GM12873 (cell line): ENCODE measurements at regions not wholly inside any gene's neighbourhood (a gene's known extent, or its start where the extent isn't known, plus 50 kb on each side); places are given as distances from the start of the nearest gene placed in this dataset.

Experiments used
- TF ChIP-seq, protein P1 (sequence below): IDR thresholded peaks from 2 replicates; pipeline ENCODE4 v1.5.1; 2012; ENCODE audit warnings: low read depth, mild to moderate bottlenecking, moderate library complexity, low read length, control low read depth; ENCODE audit not compliant: insufficient read depth; ENCODE audit errors: missing control alignments

DNA sequence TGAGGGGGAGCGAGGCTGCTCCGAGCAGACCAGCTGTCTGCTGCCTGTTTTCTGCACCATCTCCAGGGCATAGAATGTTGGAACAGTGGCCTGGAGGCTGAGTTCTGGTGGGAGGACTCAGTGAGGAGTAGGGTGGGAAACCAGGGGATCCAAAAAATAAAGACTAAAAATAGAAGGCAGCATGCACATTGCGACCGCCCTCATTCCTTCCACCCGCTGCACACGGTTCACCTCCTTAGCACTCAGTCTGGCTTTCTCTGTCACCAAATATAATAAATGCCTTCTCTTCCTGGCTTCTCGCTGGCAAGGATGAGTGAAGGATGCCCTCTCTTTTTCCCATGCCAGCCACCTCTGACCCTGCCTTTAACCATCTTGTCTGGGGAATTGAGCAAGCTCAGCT, 146.2 kb downstream of the AACS start:
- TF ChIP-seq, protein P1, sequence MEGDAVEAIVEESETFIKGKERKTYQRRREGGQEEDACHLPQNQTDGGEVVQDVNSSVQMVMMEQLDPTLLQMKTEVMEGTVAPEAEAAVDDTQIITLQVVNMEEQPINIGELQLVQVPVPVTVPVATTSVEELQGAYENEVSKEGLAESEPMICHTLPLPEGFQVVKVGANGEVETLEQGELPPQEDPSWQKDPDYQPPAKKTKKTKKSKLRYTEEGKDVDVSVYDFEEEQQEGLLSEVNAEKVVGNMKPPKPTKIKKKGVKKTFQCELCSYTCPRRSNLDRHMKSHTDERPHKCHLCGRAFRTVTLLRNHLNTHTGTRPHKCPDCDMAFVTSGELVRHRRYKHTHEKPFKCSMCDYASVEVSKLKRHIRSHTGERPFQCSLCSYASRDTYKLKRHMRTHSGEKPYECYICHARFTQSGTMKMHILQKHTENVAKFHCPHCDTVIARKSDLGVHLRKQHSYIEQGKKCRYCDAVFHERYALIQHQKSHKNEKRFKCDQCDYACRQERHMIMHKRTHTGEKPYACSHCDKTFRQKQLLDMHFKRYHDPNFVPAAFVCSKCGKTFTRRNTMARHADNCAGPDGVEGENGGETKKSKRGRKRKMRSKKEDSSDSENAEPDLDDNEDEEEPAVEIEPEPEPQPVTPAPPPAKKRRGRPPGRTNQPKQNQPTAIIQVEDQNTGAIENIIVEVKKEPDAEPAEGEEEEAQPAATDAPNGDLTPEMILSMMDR = no peak

DNA sequence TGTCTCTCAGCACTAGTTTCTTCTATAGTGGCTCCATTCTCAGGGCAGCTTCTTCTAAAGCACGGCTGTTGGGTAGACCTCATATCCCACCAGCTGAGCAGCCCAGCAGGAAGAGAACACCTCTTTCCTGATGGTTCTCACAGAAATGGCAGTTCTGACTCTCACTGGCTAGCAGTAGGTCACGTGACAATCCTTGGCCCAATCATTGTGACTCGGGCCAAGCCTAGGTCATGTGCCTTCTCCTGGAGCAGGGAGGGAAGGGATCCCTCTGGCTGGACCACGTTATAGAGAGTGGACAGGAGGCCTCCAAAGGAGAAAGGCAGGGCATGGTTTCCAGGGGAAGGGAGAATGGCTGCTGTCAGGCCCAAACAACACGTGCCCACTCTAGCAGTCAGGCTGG, 149.1 kb downstream of the AACS start:
- TF ChIP-seq, protein P1 = no peak

- TF ChIP-seq, protein P1 = no peak
Measured at GRCh38 chr12:125216756-125217155, 151.5 kb downstream of the AACS start.

DNA sequence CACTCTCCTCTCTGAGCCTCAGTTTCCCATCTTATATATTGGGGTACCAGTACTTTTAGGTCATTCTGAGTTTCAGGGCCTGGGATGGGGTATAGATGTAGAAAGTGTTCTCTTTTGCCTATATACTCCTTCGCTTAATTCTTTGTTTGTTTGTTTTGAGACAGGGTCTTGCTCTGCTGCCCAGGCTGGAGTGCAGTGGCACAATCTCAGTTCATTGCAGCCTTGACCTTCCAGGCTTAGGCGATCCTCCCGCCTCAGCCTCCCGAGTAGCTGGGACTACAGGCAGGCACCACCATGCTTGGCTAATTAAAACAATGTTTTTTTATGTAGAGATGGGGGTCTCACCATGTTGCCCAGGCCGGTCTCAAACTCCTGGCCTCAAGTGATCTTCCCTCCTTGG, 152.1 kb downstream of the AACS start:
- TF ChIP-seq, protein P1 = no peak

GRCh38 chr12:125218952-125219351, 153.7 kb downstream of the AACS start:
- TF ChIP-seq, protein P1 = no peak

GRCh38 chr12:125220404-125221273, 155.4 kb downstream of the AACS start:
- TF ChIP-seq, protein P1 = no peak

DNA sequence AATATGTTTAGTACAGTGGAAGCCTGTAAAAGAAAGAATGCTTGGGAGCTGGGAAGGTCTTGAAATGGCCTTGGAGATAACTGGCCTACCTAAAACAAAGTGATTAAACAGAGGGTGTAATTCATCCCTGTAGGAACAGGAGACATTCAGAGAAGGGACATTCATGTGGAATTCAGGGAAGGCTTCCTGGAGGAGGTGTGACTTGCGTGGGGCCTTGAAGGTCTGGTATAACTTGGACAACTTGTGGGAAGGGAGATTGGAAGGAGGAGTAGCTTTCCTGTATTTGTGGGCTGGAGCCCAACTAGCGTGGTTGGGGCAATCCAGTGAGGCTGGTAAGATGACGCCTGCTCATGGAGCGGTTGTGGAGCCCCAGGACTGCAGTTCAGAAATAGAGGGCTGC, 156.4 kb downstream of the AACS start:
- TF ChIP-seq, protein P1 = no peak
